ENCODE measurements at regions not wholly inside any gene's neighbourhood (a gene's known extent, or its start where the extent isn't known, plus 50 kb on each side); places are given as distances from the start of the nearest gene placed in this dataset.

GRCh38 chr2:16738361-16739225 lies 73.0 kb upstream of the CYRIA start:
- no peak overlapping the region for H2AFZ ChIP-seq
- H3K9me2 ChIP-seq (replicated peaks; ENCODE audit: insufficient read depth), result no peaks in the 10 kb centered on the region
- no peak for TF ChIP-seq EZH2 (IDR thresholded peaks at IDR 0.05; ENCODE audit: borderline replicate concordance)
- H3K4me3 ChIP-seq, result no peak overlapping the region
- H3K27ac ChIP-seq, result no peak overlapping the region
- no peak for DNase-seq (ENCODE audit: low spot score)
- H3K27me3 ChIP-seq, result no peaks in the 10 kb centered on the region
- no peaks in the 10 kb centered on the region for H3K4me1 ChIP-seq (ENCODE audit: insufficient read depth)
- no peaks in the 10 kb centered on the region for H4K20me1 ChIP-seq (ENCODE audit: insufficient read depth, poor library complexity, severe bottlenecking)
- no peaks in the 10 kb centered on the region for H3K79me2 ChIP-seq
- 78% methylated on average over 6 of the region's 6 CpGs for WGBS (ENCODE audit: low lambda C conversion rate, missing lambda C conversion rate)
- H3K36me3 ChIP-seq (replicated peaks; ENCODE audit: insufficient read depth, low read depth), result no peaks in the 10 kb centered on the region
- H3K4me2 ChIP-seq, result no peak overlapping the region
- H3K9me3 ChIP-seq (ENCODE audit: low read depth), result no peaks in the 10 kb centered on the region

DNA sequence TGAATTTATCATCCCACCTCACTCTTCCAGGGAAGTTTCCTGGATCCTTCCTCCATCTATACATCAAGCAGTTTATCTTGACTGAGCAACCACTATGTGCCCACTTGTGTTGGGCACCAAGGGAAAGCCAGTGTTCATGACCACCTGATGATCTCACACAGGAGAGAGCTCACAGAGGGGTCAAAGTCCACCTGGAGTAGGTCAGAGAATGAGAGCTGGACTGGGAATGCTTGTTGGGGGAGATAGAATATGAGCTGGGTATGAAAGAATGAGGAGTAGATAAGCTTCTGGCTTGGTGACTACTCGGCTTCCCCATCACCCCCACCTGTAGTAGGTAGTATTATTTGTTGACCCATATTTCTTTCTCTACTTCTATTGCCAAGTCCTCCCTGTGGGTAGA lies 72.2 kb upstream of the CYRIA start:
- Histone ChIP-seq H4K20me1 (ENCODE audit: insufficient read depth, poor library complexity, severe bottlenecking) (no peaks in the 10 kb centered on the region), H3K36me3 (replicated peaks; ENCODE audit: insufficient read depth, low read depth) (no peaks in the 10 kb centered on the region), H3K9me2 (replicated peaks; ENCODE audit: insufficient read depth) (no peaks in the 10 kb centered on the region), H3K4me1 (ENCODE audit: insufficient read depth) (no peaks in the 10 kb centered on the region), H3K4me2 (no peak overlapping the region), H3K27me3 (no peaks in the 10 kb centered on the region), H3K27ac (no peak overlapping the region), H2AFZ (no peak overlapping the region), H3K79me2 (no peaks in the 10 kb centered on the region), H3K4me3 (no peak overlapping the region), H3K9me3 (ENCODE audit: low read depth) (no peaks in the 10 kb centered on the region)
- DNase-seq (ENCODE audit: low spot score), result no peak
- 77% methylated on average over 1 of the region's 1 CpG for WGBS (ENCODE audit: low lambda C conversion rate, missing lambda C conversion rate)
- no peak for TF ChIP-seq EZH2phosphoT487 (IDR thresholded peaks at IDR 0.05; ENCODE audit: low read depth, severe bottlenecking, unreplicated experiment)
- no peak for TF ChIP-seq EZH2 (IDR thresholded peaks at IDR 0.05; ENCODE audit: borderline replicate concordance)
- TF ChIP-seq, protein P1, sequence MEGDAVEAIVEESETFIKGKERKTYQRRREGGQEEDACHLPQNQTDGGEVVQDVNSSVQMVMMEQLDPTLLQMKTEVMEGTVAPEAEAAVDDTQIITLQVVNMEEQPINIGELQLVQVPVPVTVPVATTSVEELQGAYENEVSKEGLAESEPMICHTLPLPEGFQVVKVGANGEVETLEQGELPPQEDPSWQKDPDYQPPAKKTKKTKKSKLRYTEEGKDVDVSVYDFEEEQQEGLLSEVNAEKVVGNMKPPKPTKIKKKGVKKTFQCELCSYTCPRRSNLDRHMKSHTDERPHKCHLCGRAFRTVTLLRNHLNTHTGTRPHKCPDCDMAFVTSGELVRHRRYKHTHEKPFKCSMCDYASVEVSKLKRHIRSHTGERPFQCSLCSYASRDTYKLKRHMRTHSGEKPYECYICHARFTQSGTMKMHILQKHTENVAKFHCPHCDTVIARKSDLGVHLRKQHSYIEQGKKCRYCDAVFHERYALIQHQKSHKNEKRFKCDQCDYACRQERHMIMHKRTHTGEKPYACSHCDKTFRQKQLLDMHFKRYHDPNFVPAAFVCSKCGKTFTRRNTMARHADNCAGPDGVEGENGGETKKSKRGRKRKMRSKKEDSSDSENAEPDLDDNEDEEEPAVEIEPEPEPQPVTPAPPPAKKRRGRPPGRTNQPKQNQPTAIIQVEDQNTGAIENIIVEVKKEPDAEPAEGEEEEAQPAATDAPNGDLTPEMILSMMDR (IDR thresholded peaks at IDR 0.05; ENCODE audit: poor library complexity), result no peak

DNA sequence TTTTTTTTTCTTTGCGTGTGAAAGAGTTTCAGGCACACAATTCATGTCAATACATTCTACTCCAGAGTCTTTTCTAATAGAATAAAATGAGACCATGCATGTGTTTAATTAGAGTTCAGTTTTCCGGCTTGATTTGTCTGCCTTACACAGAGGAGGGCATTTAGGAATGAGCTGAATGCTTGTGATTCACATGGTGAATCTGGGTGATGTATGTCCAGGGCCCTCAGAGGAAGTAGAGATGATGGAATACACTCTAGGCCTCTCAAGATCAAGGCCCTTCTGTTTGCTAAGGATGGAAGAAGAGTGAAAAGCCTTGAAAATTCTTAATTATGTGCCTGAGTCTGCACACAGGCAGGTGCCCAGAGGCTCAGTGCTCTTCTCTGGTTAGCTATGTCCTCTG lies 71.0 kb upstream of the CYRIA start:
- 84% methylated on average over 2 of the region's 2 CpGs for WGBS (ENCODE audit: low lambda C conversion rate, missing lambda C conversion rate)
- Histone ChIP-seq H3K79me2 (no peaks in the 10 kb centered on the region), H4K20me1 (ENCODE audit: insufficient read depth, poor library complexity, severe bottlenecking) (no peaks in the 10 kb centered on the region), H3K9me2 (replicated peaks; ENCODE audit: insufficient read depth) (no peaks in the 10 kb centered on the region), H3K4me2 (no peak overlapping the region), H3K36me3 (replicated peaks; ENCODE audit: insufficient read depth, low read depth) (no peaks in the 10 kb centered on the region), H2AFZ (no peak overlapping the region), H3K27ac (no peak overlapping the region), H3K4me1 (ENCODE audit: insufficient read depth) (no peaks in the 10 kb centered on the region), H3K27me3 (no peaks in the 10 kb centered on the region), H3K9me3 (ENCODE audit: low read depth) (no peaks in the 10 kb centered on the region), H3K4me3 (no peak overlapping the region)
- TF ChIP-seq EZH2 (IDR thresholded peaks at IDR 0.05; ENCODE audit: borderline replicate concordance) (no peak), EZH2phosphoT487 (IDR thresholded peaks at IDR 0.05; ENCODE audit: low read depth, severe bottlenecking, unreplicated experiment) (no peak)
- TF ChIP-seq, protein P1 (IDR thresholded peaks at IDR 0.05; ENCODE audit: poor library complexity), result no peak
- no peak for DNase-seq (ENCODE audit: low spot score)

DNA sequence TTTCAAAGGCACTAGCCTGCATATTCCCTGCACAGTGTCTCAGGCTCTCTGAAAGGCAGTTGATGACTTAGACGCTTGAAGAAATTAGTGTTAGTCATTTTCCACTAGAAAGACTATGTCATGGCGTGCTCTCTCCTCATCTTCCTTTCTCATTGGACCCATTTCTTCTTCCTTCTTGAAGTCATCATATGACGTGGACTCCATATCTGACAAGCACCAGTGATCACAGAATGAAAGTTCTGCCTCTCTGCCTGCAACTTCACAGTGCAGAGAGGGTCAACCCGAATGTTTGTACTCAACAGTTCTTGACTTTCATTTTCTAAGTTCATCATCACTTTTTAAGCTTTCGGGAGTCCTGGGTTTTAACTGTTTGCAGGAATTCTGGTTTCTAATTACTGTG lies 63.7 kb upstream of the CYRIA start:
- Histone ChIP-seq H3K27me3 (no peaks in the 10 kb centered on the region), H3K4me1 (ENCODE audit: insufficient read depth) (no peaks in the 10 kb centered on the region)
- TF ChIP-seq, protein P1 (IDR thresholded peaks at IDR 0.05; ENCODE audit: poor library complexity), result no peak

More for the DNA sequence above, 63.7 kb upstream of the CYRIA start:
- H3K27ac ChIP-seq, result no peak overlapping the region
- H3K9me3 ChIP-seq (ENCODE audit: low read depth), result no peaks in the 10 kb centered on the region
- DNase-seq (ENCODE audit: low spot score), result no peak
- WGBS (ENCODE audit: low lambda C conversion rate, missing lambda C conversion rate), result 91% methylated on average over 5 of the region's 5 CpGs
- H3K4me3 ChIP-seq, result no peak overlapping the region
- H3K36me3 ChIP-seq (replicated peaks; ENCODE audit: insufficient read depth, low read depth), result no peaks in the 10 kb centered on the region
- no peaks in the 10 kb centered on the region for H3K9me2 ChIP-seq (replicated peaks; ENCODE audit: insufficient read depth)
- H4K20me1 ChIP-seq (ENCODE audit: insufficient read depth, poor library complexity, severe bottlenecking), result no peaks in the 10 kb centered on the region
- H3K79me2 ChIP-seq, result no peaks in the 10 kb centered on the region
- no peak overlapping the region for H3K4me2 ChIP-seq
- H2AFZ ChIP-seq, result no peak overlapping the region

Measured in hepatocyte (in vitro differentiated cells).